ENCODE measurements at regions not wholly inside any gene's neighbourhood (a gene's known extent, or its start where the extent isn't known, plus 50 kb on each side); places are given as distances from the start of the nearest gene placed in this dataset.

- DNase-seq, result no peak
- intact Hi-C loops (cut with DNase I), result no loop called here
Observed at GRCh38 chr4:103778221-103778620, 58.4 kb upstream of the TACR3 start.

- DNase-seq, result no peak
- intact Hi-C loops (cut with DNase I), result no loop called here
Observed at GRCh38 chr4:103774326-103774825, 54.6 kb upstream of the TACR3 start.

- intact Hi-C loops (cut with DNase I), result no loop called here
- no peak for DNase-seq
Observed at GRCh38 chr4:103773691-103774231, 54.0 kb upstream of the TACR3 start.

Measured in head of caudate nucleus (tissue), 42 donors.